Natural killer cell (primary cell): ENCODE measurements at regions not wholly inside any gene's neighbourhood (a gene's known extent, or its start where the extent isn't known, plus 50 kb on each side); places are given as distances from the start of the nearest gene placed in this dataset.

Experiments used
- ATAC-seq, 3 donors: fragments of 150-1000 bp in 2 of 3; fragments of 200-7000 bp in 1 of 3; cut with Tn5 transposase; 1 replicate in 1 of 3; 2 replicates in 2 of 3; pipeline ENCODE4 v1.10.0; 2021; ENCODE audit warnings: mild to moderate bottlenecking in 2 of 3, moderate library complexity in 2 of 3
- DNase-seq, 2 donors: peaks; one replicate each; pipeline versions ENCODE4 v3.0.0 to v3.0.0-alpha.2; 2013 to 2021; ENCODE audit warnings: mixed read lengths in 1 of 2
- H3K27ac ChIP-seq: one replicate; pipeline ENCODE4 v1.5.1; 2013; ENCODE audit warnings: mild to moderate bottlenecking, low read length
- H3K27me3 ChIP-seq: one replicate; pipeline ENCODE4 v1.6.1; 2013; ENCODE audit warnings: low read length; ENCODE audit not compliant: control insufficient read depth, insufficient read depth
- H3K36me3 ChIP-seq: one replicate; pipeline ENCODE4 v1.6.1; 2013; ENCODE audit warnings: low read length; ENCODE audit not compliant: control insufficient read depth, insufficient read depth
- H3K4me1 ChIP-seq: one replicate; pipeline ENCODE4 v1.6.1; 2013; ENCODE audit warnings: low read length; ENCODE audit not compliant: control insufficient read depth, insufficient read depth
- H3K4me3 ChIP-seq: one replicate; pipeline ENCODE4 v1.5.1; 2013; ENCODE audit warnings: low read length
- H3K9me3 ChIP-seq: one replicate; pipeline ENCODE4 v1.6.1; 2013; ENCODE audit warnings: low read length; ENCODE audit not compliant: control insufficient read depth, insufficient read depth
- H3K27ac Mint-ChIP-seq, 2 donors: one replicate each; pipeline ENCODE4 v1.8.0; 2022; ENCODE audit warnings: mild to moderate bottlenecking in 2 of 2, mixed read lengths in 2 of 2, moderate library complexity in 1 of 2
- H3K27me3 Mint-ChIP-seq, 2 donors: one replicate each; pipeline ENCODE4 v1.8.0; 2022; ENCODE audit warnings: low read depth in 2 of 2, mixed read lengths in 2 of 2
- H3K36me3 Mint-ChIP-seq: one replicate; pipeline ENCODE4 v1.8.0; 2022; ENCODE audit warnings: mixed read lengths
- H3K4me1 Mint-ChIP-seq, 2 donors: one replicate each; pipeline ENCODE4 v1.8.0; 2022; ENCODE audit warnings: mixed read lengths in 2 of 2
- H3K4me3 Mint-ChIP-seq: one replicate; pipeline ENCODE4 v1.8.0; 2022; ENCODE audit warnings: mild to moderate bottlenecking, moderate library complexity, mixed read lengths
- H3K9me3 Mint-ChIP-seq, 2 donors: one replicate each; pipeline ENCODE4 v1.8.0; 2022; ENCODE audit warnings: mixed read lengths in 2 of 2
- CTCF ChIP-seq: fragments of 200-600 bp; IDR thresholded peaks from one replicate; pipeline ENCODE4 v1.8.0; 2022; ENCODE audit warnings: antibody characterized with exemption
- WGBS: methylation state at CpG from one replicate; pipeline ENCODE4 v1.1.7; 2013; ENCODE audit warnings: missing lambda C conversion rate; ENCODE audit not compliant: insufficient coverage; 5-methylcytosine and 5-hydroxymethylcytosine counted together
- intact Hi-C: fragments of 100-400 bp; cut with micrococcal nuclease; formaldehyde crosslinking; loops from one replicate; pipeline ENCODE4 v1.14.2; 2022

GRCh38 chr4:189311251-189311650 is 629.4 kb upstream of the FRG1 start:
- ATAC-seq, result no peak
- Mint-ChIP-seq H3K36me3 (peaks cover 7% of the 10 kb centered on the region), H3K4me3 (no peak overlapping the region), H3K9me3 (peaks cover 10% of the 10 kb centered on the region in 2 donors), H3K27ac (no peak overlapping the region), H3K27me3 (no peaks in the 10 kb centered on the region), H3K4me1 (no peaks in the 10 kb centered on the region)
- H3K27ac ChIP-seq, result no peak overlapping the region
- intact Hi-C loops, result no loop called here
- no peak for DNase-seq
- no peak for TF ChIP-seq CTCF
- H3K36me3 ChIP-seq, result no peaks in the 10 kb centered on the region
- 59% methylated on average over 1 of the region's 1 CpG for WGBS
- H3K9me3 ChIP-seq, result no peaks in the 10 kb centered on the region
- no peaks in the 10 kb centered on the region for H3K27me3 ChIP-seq
- H3K4me1 ChIP-seq, result no peaks in the 10 kb centered on the region
- H3K4me3 ChIP-seq, result no peak overlapping the region

- H3K4me1 Mint-ChIP-seq, result no peaks in the 10 kb centered on the region
Measured at GRCh38 chr4:189313064-189313463, 627.6 kb upstream of the FRG1 start.

GRCh38 chr4:189313861-189314513 is 626.7 kb upstream of the FRG1 start:
- no peak overlapping the region for H3K27ac Mint-ChIP-seq
- intact Hi-C loops, result no loop called here
- H3K9me3 ChIP-seq, result no peaks in the 10 kb centered on the region
- H3K4me3 ChIP-seq, result no peak overlapping the region
- no peaks in the 10 kb centered on the region for H3K27me3 Mint-ChIP-seq
- H3K36me3 Mint-ChIP-seq, result peaks cover 7% of the 10 kb centered on the region
- H3K27ac ChIP-seq, result no peak overlapping the region
- DNase-seq (no peak), ATAC-seq (no peak)
- peaks cover 12 to 15% of the 10 kb centered on the region in 2 donors for H3K9me3 Mint-ChIP-seq
- no peak for TF ChIP-seq CTCF
- no peaks in the 10 kb centered on the region for H3K36me3 ChIP-seq
- H3K4me1 Mint-ChIP-seq, result no peaks in the 10 kb centered on the region
- H3K27me3 ChIP-seq, result no peaks in the 10 kb centered on the region
- H3K4me3 Mint-ChIP-seq, result no peak overlapping the region
- H3K4me1 ChIP-seq, result no peaks in the 10 kb centered on the region
- 88% methylated on average over 20 of the region's 24 CpGs for WGBS

More at GRCh38 chr4:189313064-189313463, 627.6 kb upstream of the FRG1 start:
- Mint-ChIP-seq H3K27ac (no peak overlapping the region), H3K9me3 (peaks cover 12 to 13% of the 10 kb centered on the region in 2 donors), H3K36me3 (peaks cover 7% of the 10 kb centered on the region), H3K4me3 (no peak overlapping the region), H3K27me3 (no peaks in the 10 kb centered on the region)
- no peak overlapping the region for H3K4me3 ChIP-seq
- no peaks in the 10 kb centered on the region for H3K4me1 ChIP-seq
- no peaks in the 10 kb centered on the region for H3K9me3 ChIP-seq
- WGBS, result 75% methylated on average over 4 of the region's 4 CpGs
- ATAC-seq, result no peak
- intact Hi-C loops, result no loop called here
- TF ChIP-seq CTCF, result no peak
- no peak for DNase-seq
- H3K27ac ChIP-seq, result no peak overlapping the region
- no peaks in the 10 kb centered on the region for H3K36me3 ChIP-seq
- no peaks in the 10 kb centered on the region for H3K27me3 ChIP-seq

- no peak overlapping the region for H3K4me3 Mint-ChIP-seq
- Histone ChIP-seq H3K36me3 (no peaks in the 10 kb centered on the region), H3K27ac (no peak overlapping the region), H3K4me3 (no peak overlapping the region), H3K9me3 (peaks cover 3% of the 10 kb centered on the region), H3K4me1 (no peaks in the 10 kb centered on the region), H3K27me3 (no peaks in the 10 kb centered on the region)
- no peak overlapping the region for H3K27ac Mint-ChIP-seq
- intact Hi-C loops, result no loop called here
- WGBS, result 95% methylated on average over 3 of the region's 6 CpGs
- no peaks in the 10 kb centered on the region for H3K36me3 Mint-ChIP-seq
- no peaks in the 10 kb centered on the region for H3K4me1 Mint-ChIP-seq
- ATAC-seq (no peak), DNase-seq (no peak)
- no peak for TF ChIP-seq CTCF
- H3K27me3 Mint-ChIP-seq, result no peaks in the 10 kb centered on the region
- H3K9me3 Mint-ChIP-seq, result peaks cover 7 to 15% of the 10 kb centered on the region in 2 donors
Measured at GRCh38 chr4:189322426-189322825, 618.2 kb upstream of the FRG1 start.
